C4-2B (cell line): ENCODE measurements at regions not wholly inside any gene's neighbourhood (a gene's known extent, or its start where the extent isn't known, plus 50 kb on each side); places are given as distances from the start of the nearest gene placed in this dataset.

Experiments used
- H3K27ac ChIP-seq: fragments of 450-650 bp; 2 replicates; pipeline ENCODE4 v1.5.1; 2017
- ZFX ChIP-seq: fragments of 450-650 bp; IDR thresholded peaks from 2 replicates; pipeline ENCODE4 v1.6.1; 2017
- TF ChIP-seq, protein P1 (sequence below): fragments of 450-650 bp; conservative IDR thresholded peaks from 2 replicates; pipeline ENCODE4 v1.5.1; 2017; ENCODE audit warnings: mild to moderate bottlenecking

DNA sequence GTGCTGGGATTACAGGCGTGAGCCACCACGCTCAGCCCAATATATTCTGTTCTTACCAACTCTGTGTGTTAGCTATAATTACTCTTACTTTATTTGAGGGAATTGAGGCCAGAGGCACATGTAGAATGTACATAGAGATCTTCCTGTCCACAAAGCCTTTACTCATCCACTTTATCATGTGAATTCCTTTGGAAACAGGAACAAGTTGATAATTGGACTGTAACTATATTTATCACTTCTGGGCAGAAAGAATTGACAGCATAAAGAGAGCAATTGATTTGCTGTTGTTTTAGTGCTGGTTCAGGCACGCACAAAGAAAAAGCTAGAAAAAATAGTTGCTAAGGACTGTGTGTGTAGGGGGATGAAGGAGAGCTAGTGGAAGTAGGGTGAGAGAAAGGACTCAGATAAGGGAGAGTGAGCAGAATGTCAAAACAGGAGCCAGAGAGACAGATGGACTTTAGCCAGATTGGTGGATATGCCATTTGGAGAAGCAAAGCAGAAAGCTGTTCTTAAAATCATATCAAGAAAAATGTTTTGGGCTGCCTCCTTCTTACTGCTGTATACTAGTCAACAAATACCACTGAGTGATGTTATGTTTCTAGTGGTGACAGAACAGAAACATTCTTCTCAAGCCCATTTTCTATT, 929.8 kb upstream of the CNTN5 start:
- no peak for TF ChIP-seq ZFX
- TF ChIP-seq, protein P1, sequence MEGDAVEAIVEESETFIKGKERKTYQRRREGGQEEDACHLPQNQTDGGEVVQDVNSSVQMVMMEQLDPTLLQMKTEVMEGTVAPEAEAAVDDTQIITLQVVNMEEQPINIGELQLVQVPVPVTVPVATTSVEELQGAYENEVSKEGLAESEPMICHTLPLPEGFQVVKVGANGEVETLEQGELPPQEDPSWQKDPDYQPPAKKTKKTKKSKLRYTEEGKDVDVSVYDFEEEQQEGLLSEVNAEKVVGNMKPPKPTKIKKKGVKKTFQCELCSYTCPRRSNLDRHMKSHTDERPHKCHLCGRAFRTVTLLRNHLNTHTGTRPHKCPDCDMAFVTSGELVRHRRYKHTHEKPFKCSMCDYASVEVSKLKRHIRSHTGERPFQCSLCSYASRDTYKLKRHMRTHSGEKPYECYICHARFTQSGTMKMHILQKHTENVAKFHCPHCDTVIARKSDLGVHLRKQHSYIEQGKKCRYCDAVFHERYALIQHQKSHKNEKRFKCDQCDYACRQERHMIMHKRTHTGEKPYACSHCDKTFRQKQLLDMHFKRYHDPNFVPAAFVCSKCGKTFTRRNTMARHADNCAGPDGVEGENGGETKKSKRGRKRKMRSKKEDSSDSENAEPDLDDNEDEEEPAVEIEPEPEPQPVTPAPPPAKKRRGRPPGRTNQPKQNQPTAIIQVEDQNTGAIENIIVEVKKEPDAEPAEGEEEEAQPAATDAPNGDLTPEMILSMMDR: no peak
- H3K27ac ChIP-seq: no peak overlapping the region

- no peak overlapping the region for H3K27ac ChIP-seq
- TF ChIP-seq ZFX: no peak
- TF ChIP-seq, protein P1: no peak
Measured at GRCh38 chr11:98099371-98099770, 921.4 kb upstream of the CNTN5 start.

GRCh38 chr11:98100689-98101088, 920.1 kb upstream of the CNTN5 start:
- TF ChIP-seq, protein P1: no peak
- TF ChIP-seq ZFX: no peak
- H3K27ac ChIP-seq: no peak overlapping the region

- no peak overlapping the region for H3K27ac ChIP-seq
- TF ChIP-seq, protein P1: no peak
- no peak for TF ChIP-seq ZFX
Measured at GRCh38 chr11:98101329-98101728, 919.4 kb upstream of the CNTN5 start.

GRCh38 chr11:98104249-98104648, 916.5 kb upstream of the CNTN5 start:
- TF ChIP-seq, protein P1: no peak
- no peak for TF ChIP-seq ZFX
- no peak overlapping the region for H3K27ac ChIP-seq

- TF ChIP-seq ZFX: no peak
- TF ChIP-seq, protein P1: no peak
- H3K27ac ChIP-seq: no peak overlapping the region
Measured at GRCh38 chr11:98107736-98108135, 913.0 kb upstream of the CNTN5 start.

GRCh38 chr11:98110030-98110429, 910.7 kb upstream of the CNTN5 start:
- TF ChIP-seq ZFX: no peak
- TF ChIP-seq, protein P1: no peak
- no peak overlapping the region for H3K27ac ChIP-seq
